Activated CD4-positive, alpha-beta T cell treated with anti-CD3 and anti-CD28 coated beads for 1 hour (primary cell): ENCODE measurements at regions not wholly inside any gene's neighbourhood (a gene's known extent, or its start where the extent isn't known, plus 50 kb on each side); places are given as distances from the start of the nearest gene placed in this dataset.
"Not testable (repeated sequence)": the region's sequence is repeated elsewhere in the genome, so short reads cannot be mapped to it uniquely, and the experiment has no call there.

ENCODE experiments used
- DNase-seq: peaks from one replicate; pipeline ENCODE4 v3.0.0-alpha.2; 2020

GRCh38 chr2:57615855-57616556 is 430.6 kb upstream of the VRK2 start:
- no peak for DNase-seq

- DNase-seq = no peak
These were observed 429.3 kb upstream of the VRK2 start for GRCh38 chr2:57617318-57617717.

GRCh38 chr2:57621122-57621663 is 425.4 kb upstream of the VRK2 start:
- no peak for DNase-seq

- DNase-seq = no peak
These were observed 424.6 kb upstream of the VRK2 start for GRCh38 chr2:57622009-57622408.

- no peak for DNase-seq
These were observed 390.4 kb upstream of the VRK2 start for GRCh38 chr2:57656198-57656597.

- no peak for DNase-seq
These were observed 377.0 kb upstream of the VRK2 start for GRCh38 chr2:57669570-57669969.

- DNase-seq = no peak
These were observed 372.6 kb upstream of the VRK2 start for GRCh38 chr2:57674025-57674424.

- DNase-seq = no peak
These were observed 371.9 kb upstream of the VRK2 start for GRCh38 chr2:57674743-57675142.

- no peak for DNase-seq
These were observed 369.3 kb upstream of the VRK2 start for GRCh38 chr2:57677296-57677695.

GRCh38 chr2:57681650-57682049 is 365.0 kb upstream of the VRK2 start:
- DNase-seq = no peak

- no peak for DNase-seq
These were observed 361.6 kb upstream of the VRK2 start for GRCh38 chr2:57685032-57685431.

- DNase-seq = no peak
These were observed 354.2 kb upstream of the VRK2 start for GRCh38 chr2:57692395-57692794.

- DNase-seq = no peak
These were observed 353.4 kb upstream of the VRK2 start for GRCh38 chr2:57693177-57693576.

GRCh38 chr2:57693965-57694364 is 352.6 kb upstream of the VRK2 start:
- DNase-seq = no peak

GRCh38 chr2:57696016-57696415 is 350.6 kb upstream of the VRK2 start:
- DNase-seq = no peak

- no peak for DNase-seq
These were observed 348.2 kb upstream of the VRK2 start for GRCh38 chr2:57698392-57698791.

GRCh38 chr2:57698935-57699449 is 347.6 kb upstream of the VRK2 start:
- no peak for DNase-seq

GRCh38 chr2:57701391-57701791 is 345.2 kb upstream of the VRK2 start:
- DNase-seq = no peak

- DNase-seq = no peak
These were observed 343.2 kb upstream of the VRK2 start for GRCh38 chr2:57703407-57703806.

GRCh38 chr2:57707794-57708193 is 338.8 kb upstream of the VRK2 start:
- not testable (repeated sequence) for DNase-seq

GRCh38 chr2:57711991-57712390 is 334.6 kb upstream of the VRK2 start:
- no peak for DNase-seq

- DNase-seq = no peak
These were observed 325.6 kb upstream of the VRK2 start for GRCh38 chr2:57720728-57721627.

GRCh38 chr2:57725337-57725947 is 321.2 kb upstream of the VRK2 start:
- DNase-seq = no peak
